Femur (tissue), 1 donor: ENCODE measurements at regions not wholly inside any gene's neighbourhood (a gene's known extent, or its start where the extent isn't known, plus 50 kb on each side); places are given as distances from the start of the nearest gene placed in this dataset.
A peak's percentile ranks its signal among the peaks of the same experiment; 100 is the strongest.
"Not testable (repeated sequence)": the region's sequence is repeated elsewhere in the genome, so short reads cannot be mapped to it uniquely, and the experiment has no call there.

Source experiments
- DNase-seq: peaks from one replicate; pipeline ENCODE4 v3.0.0-alpha.2; 2017

- DNase-seq = peak; percentile 28
Measured at GRCh38 chr1:208475951-208476845, 232.0 kb upstream of the PLXNA2 start.

- no peak for DNase-seq
Measured at GRCh38 chr1:208476846-208477170, 232.6 kb upstream of the PLXNA2 start.

DNA sequence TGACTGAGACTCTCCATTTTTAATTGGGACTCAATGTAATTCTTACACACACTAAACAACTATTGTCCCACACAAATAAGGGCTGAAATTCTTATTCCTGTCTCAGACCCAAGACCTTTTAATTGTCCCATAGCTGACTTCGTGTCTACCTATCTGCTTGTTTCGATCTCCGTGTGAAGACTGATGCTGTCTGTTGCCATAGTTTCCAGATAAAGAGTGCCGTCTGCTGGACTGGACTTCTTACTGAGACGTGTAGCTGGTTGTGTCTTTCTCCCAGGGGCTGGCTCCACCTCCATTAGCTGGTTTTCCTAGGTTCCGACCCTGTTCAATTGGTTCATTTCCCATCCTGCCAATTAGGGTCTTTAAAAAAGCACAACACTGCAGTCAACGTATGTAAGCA is 235.3 kb upstream of the PLXNA2 start:
- DNase-seq = no peak

GRCh38 chr1:208485512-208485911 is 241.3 kb upstream of the PLXNA2 start:
- DNase-seq = no peak

DNA sequence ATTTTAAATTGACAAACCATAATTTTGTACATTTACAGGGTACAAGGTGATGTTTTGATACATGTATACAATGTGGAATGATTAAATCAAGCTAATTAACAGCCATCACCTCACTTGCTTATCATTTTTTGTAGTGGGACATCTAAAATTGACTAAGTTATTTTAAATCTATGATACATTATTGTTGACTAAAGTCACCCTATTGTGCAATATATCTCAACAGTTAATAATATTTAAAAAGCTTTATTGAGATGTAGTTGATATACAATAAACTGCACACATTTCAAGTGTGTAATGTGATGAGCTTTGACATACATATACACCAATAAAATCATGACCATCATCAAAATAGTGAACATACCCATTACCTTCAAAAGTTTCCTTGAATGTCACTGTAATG is 242.5 kb upstream of the PLXNA2 start:
- DNase-seq = no peak

DNA sequence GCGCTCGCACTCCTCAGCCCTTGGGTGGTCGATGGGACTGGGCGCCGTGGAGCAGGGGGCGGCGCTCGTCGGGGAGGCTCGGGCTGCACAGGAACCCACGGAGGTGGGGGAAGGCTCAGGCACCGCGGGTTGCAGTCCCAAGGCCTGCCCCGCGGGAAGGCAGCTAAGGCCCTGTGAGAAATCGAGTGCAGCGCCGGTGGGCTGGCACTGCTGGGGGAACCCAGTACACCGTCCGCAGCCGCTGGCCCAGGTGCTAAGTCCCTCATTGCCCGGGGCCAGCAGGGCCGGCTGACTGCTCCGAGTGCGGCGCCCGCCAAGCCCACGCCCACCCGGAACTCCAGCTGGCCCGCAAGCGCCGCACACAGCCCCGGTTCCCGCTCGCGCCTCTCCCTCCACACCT is 244.2 kb upstream of the PLXNA2 start:
- DNase-seq = not testable (repeated sequence)

DNA sequence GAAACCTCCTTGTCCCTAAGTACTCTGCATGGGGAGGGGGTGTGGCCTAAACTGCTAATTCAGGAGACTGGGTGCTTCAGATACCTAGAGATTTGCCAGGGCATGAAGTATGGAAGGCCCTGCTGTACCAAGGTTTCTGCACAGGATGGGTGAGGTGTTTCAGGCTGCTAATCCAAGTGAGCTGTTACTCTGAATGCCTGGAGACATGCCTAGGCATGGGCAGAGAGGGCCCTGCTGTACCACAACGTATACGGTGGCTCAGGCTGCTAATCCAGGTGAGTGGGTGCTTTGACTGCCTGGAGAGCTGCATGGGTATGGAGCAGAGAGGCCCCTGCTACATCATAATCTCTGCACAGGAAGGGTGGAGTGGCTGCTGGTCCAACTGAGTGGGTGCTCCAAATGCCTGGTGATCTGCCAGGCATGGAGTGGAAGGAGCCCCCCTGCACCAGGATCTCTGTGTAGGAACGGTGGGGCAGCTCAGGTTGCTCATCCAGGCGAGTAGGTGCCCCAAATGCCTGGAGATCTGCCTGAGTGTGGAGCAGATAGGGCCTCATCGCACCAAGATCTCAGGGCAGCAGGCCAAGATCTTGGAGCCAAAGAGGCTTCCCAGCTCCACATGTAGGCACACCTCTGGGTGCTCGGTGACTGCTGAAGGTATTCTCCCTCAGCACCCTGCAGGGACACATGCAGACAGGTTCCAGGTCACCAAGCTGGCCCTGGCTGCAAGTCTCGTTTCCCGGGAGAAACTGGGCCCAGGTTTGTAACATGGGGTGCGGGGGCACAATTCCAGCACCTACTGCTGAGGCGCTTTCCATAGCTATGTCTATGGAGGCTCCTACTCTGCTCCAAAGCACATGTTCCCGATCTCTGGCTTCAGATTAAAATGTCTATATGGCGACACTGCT is 252.5 kb upstream of the PLXNA2 start:
- no peak for DNase-seq

- no peak for DNase-seq
Measured at GRCh38 chr1:208497866-208498541, 253.8 kb upstream of the PLXNA2 start.

DNA sequence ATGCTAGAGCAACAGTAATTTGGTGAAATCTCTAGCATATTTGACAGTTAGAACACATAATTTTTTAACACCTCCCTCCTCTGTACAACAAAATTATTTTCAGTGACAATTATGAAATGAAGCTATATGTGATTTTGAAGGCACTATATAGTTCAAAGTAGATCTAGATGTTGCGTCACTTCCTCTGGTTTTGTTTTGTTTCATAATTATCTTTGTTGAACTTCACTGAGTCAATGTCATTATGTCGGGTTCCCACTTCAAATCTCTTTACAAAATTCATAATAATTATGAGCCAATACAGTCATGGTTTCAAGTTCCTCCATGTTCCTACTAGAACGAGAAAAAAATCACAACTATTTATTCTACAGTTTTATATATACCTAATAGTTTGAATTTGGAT is 254.8 kb upstream of the PLXNA2 start:
- no peak for DNase-seq

DNA sequence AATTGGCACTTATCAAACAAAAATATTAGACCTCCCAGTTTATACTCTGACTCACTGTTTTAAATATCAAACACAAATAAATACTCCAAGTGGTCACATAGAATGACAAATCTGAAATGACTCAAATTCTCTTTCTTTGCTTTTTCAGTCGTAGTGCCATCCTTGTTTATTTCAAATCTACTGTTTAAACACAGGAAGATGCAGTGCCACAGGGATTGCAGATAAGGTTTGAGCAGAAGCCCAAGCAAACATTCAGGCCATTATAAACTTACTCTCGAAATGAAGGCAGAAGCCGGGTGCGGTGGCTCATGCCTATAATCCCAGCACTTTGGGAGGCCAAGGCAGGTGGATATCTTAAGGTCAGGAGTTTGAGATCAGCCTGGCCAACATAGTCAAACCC is 255.4 kb upstream of the PLXNA2 start:
- DNase-seq = no peak

- DNase-seq = no peak
Measured at GRCh38 chr1:208500375-208500774, 256.2 kb upstream of the PLXNA2 start.

DNA sequence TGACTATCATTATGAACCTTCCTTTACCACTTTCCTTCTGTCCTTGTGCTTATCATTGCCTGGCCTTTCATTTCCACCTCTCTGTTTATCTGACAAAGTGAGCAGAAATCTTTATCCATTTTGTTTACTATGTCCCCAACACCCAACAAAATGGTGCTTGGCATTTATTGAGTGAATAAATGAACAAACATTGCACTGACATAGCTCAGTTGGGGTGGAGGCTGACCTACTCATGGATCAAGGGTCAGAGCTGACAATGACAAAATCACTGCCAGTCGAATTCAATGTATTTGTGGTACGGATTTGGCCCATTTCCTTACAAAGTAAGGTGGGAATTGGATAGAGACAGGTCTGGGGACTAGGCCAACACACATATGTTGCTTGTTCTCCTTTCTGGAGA is 257.4 kb upstream of the PLXNA2 start:
- DNase-seq = no peak

DNA sequence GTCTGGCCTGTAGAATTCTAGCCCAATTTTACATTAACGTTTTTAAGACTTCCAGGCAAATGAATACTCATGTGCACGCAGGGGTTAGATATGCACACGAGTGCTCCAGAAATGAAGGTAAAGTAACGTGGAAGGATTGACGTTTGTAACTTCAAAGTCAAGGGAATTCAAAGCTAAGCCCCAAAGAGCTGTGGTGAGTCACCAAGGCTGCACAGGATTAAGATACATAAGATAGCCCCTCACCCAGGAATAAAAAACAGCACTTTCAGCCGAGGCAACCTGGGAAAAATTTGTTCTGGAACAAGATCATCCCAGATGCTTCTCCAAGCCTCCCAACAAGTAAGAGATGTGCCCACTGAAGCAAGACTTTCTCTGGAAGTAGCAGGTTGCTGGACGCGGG is 259.6 kb upstream of the PLXNA2 start:
- no peak for DNase-seq

DNA sequence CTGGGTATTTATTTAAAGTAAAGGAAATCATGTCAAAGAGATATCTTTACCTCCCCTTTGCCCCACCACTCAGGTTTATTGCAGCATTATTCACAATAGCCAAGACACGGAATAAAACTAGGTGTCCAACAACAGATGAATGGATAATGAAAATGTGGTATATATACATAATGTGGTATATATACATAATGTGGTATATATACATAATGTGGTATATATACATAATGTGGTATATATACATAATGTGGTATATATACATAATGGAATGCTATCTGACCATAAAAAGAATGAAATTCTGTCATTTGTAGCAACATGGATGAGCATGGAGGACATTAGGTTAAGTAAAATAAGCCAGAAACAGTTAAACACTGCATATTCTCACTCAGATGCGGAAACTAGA is 262.6 kb upstream of the PLXNA2 start:
- no peak for DNase-seq

DNA sequence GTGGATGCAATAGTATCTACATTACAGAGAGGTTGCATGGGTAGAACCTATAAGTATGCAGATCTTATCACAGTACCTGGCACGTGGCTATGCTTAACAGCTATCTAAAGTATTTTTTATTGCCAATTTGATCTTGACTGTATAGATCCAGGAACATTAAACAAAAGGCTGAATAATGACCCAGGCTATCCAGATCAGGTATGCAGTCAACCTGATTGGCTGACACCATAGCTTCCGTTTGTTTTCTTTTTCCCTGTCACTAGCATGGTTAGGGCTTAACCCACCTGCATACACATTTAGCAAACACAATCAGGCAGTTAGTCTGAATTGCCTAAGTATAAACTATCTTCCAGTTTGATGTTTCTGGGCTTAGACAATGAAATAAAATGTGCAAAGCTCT is 264.9 kb upstream of the PLXNA2 start:
- no peak for DNase-seq

DNA sequence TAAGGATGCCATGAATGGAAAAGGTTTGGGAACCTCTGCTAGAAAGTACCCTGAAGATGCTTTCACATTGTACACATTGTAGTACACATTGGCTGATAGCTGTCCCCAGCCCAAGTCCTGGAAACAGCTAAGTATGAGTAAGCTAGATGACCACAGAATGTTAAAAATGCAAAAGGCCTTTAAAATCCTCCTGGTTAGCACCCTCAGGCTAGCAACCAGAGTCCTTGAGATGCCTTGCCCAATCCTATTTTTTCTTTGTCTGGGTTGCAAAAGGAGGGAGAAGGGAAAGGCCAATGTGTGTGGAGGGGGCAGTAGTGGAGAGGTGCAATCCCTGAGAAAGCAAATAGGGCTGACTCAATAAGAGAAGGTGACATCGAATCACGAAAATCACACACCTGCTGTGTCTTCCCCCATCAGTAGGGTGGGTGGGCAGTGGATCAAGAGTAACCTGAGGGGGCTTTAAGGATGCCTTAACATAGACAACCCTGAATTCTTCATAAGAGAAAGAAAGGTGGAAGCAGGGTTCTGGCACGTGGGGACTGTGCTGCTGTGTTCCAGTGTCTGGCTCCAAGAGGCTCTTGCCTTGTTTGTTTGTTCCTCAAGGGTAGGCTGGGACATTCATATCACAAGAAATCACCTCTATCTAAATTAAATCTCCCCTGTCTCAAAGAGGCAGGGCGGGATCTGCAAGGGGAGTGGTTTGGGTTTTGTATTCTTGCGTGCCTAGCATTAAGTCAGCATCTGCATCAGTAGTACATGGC is 266.2 kb upstream of the PLXNA2 start:
- DNase-seq = no peak

- no peak for DNase-seq
Measured at GRCh38 chr1:208511242-208511860, 267.2 kb upstream of the PLXNA2 start.

DNA sequence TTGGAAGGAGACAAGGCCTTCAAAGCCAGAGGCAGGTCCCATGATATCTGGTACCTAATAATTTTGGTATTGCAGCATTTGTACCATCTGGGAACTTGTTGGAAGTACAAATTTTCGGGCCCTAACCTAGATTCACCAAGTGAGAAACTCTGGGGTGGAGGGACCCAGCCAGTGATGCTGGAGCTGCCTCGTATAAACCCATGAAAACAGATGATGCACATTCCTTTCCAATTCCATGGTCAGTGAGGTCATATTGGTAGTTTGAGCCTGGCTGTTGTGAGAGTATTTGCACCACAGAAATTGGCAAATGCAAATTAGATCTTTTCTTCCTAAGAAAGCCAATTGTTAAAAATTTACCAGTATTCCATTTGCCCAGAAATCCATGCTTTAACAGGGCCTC is 269.6 kb upstream of the PLXNA2 start:
- no peak for DNase-seq

GRCh38 chr1:208515129-208515528 is 270.9 kb upstream of the PLXNA2 start:
- no peak for DNase-seq

GRCh38 chr1:208516780-208517179 is 272.6 kb upstream of the PLXNA2 start:
- DNase-seq = no peak

GRCh38 chr1:208520438-208521099 is 276.4 kb upstream of the PLXNA2 start:
- no peak for DNase-seq

DNA sequence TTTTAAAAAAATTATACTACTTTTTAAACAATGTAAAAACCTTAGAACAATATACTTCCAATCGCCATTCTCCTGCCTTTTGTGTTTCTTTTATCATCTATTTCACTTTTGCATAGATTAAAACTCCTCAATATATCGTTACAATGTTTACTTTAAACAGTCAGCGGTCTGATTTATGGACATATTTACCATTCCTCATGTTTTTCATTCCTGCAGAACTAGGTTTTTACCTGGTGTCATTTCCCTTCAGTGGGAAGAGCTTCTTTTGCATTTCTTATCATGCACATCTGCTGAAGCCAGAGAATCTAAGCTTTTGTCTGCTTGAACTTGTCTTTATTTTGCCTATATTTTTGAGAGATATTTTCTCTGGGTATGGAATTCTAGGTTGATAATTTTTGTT is 277.4 kb upstream of the PLXNA2 start:
- no peak for DNase-seq
